DOHH2 (cell line): ENCODE measurements at regions not wholly inside any gene's neighbourhood (a gene's known extent, or its start where the extent isn't known, plus 50 kb on each side); places are given as distances from the start of the nearest gene placed in this dataset.

Experiments used
- H3F3A ChIP-seq: fragments of 200-600 bp; sonication (generic), shearing (Covaris generic); 2 replicates; pipeline ENCODE4 v1.6.0; 2016; ENCODE audit warnings: antibody characterized with exemption, mild to moderate bottlenecking; ENCODE audit not compliant: control insufficient read depth, insufficient read depth
- H3K27ac ChIP-seq: fragments of 200-600 bp; sonication (generic); 2 replicates; pipeline ENCODE4 v1.5.1; 2014; ENCODE audit warnings: low read depth, mild to moderate bottlenecking, low read length, moderate library complexity
- H3K27me3 ChIP-seq: fragments of 200-600 bp; sonication (generic); 2 replicates; pipeline ENCODE4 v1.6.1; 2014; ENCODE audit warnings: mild to moderate bottlenecking, low read length, mixed read lengths; ENCODE audit not compliant: control insufficient read depth
- H3K36me3 ChIP-seq: fragments of 200-600 bp; sonication (generic); 2 replicates; pipeline ENCODE4 v1.6.1; 2014; ENCODE audit warnings: mild to moderate bottlenecking, low read length, moderate library complexity, mixed read lengths; ENCODE audit not compliant: control insufficient read depth
- H3K4me1 ChIP-seq: fragments of 200-600 bp; sonication (generic); 2 replicates; pipeline ENCODE4 v1.6.1; 2014; ENCODE audit warnings: mild to moderate bottlenecking, low read length, mixed read lengths; ENCODE audit not compliant: control insufficient read depth
- H3K4me2 ChIP-seq: fragments of 200-600 bp; sonication (generic); 2 replicates; pipeline ENCODE4 v1.6.0; 2014; ENCODE audit warnings: mild to moderate bottlenecking, low read length, moderate library complexity
- H3K4me3 ChIP-seq: fragments of 200-600 bp; sonication (generic); 2 replicates; pipeline ENCODE4 v1.5.1; 2014; ENCODE audit warnings: mild to moderate bottlenecking, low read length, mixed read lengths
- H3K79me2 ChIP-seq: fragments of 200-600 bp; sonication (generic); 2 replicates; pipeline ENCODE4 v1.6.1; 2014; ENCODE audit warnings: mild to moderate bottlenecking, low read length, mixed read lengths; ENCODE audit not compliant: control insufficient read depth
- H3K9me2 ChIP-seq: fragments of 200-600 bp; sonication (generic); replicated peaks from 2 replicates; pipeline ENCODE4 v1.6.1; 2014; ENCODE audit warnings: mild to moderate bottlenecking, low read length, mixed read lengths; ENCODE audit not compliant: control insufficient read depth
- H3K9me3 ChIP-seq: fragments of 200-600 bp; sonication (generic); 2 replicates; pipeline ENCODE4 v1.6.1; 2014; ENCODE audit warnings: antibody characterized with exemption, low read length, mixed read lengths; ENCODE audit not compliant: control insufficient read depth, insufficient read depth
- H4K20me1 ChIP-seq: fragments of 200-600 bp; sonication (generic); 2 replicates; pipeline ENCODE4 v1.6.0; 2014; ENCODE audit warnings: low read depth, mild to moderate bottlenecking, antibody characterized with exemption, low read length, moderate library complexity; ENCODE audit not compliant: control insufficient read depth, insufficient read depth
- EZH2phosphoT487 ChIP-seq: fragments of 200-600 bp; sonication (generic); IDR thresholded peaks from 2 replicates; pipeline ENCODE4 v1.6.1; 2017; ENCODE audit warnings: borderline replicate concordance, mild to moderate bottlenecking, antibody characterized with exemption, low read length, moderate library complexity, mixed read lengths
- TF ChIP-seq, protein P1 (sequence below): fragments of 200-600 bp; sonication (generic); IDR thresholded peaks from one replicate; pipeline ENCODE4 v1.5.1; 2014; ENCODE audit warnings: antibody characterized with exemption, mild to moderate bottlenecking, low read depth, low read length; ENCODE audit not compliant: poor library complexity, severe bottlenecking

DNA sequence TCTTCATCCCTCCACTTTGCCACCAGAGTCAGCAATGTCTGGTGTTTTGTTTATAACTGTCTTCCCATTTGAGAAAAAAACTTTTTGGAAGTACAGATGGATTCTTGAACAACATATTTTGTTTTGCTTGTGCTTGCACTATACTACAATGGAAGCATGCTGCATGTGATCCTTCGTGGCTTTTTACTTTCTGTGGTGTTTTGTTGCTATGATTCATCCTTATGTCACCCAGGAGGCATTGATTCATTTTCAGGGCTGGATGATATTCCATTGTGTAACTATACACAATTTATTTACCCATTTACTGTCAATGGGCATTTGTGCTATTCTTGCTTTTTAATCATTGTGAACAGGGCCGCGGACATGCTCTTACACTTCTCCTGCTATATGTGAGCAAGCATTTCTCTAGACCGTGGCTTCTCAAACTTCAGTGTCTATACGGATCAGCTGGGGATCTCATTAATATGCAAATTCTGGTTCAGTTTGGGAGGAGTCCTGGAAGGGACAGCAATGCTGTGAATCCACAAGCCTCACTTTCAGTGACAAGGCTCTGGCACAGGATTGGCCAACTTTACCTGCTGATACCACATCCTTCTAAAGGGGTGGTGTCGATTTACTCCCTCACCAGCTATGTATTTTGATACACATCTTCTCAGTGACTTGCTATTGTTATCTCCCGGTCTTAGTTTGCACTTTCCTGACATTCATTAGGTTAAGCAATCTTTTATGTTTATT is 65.9 kb downstream of the POLR2M start:
- TF ChIP-seq, protein P1, sequence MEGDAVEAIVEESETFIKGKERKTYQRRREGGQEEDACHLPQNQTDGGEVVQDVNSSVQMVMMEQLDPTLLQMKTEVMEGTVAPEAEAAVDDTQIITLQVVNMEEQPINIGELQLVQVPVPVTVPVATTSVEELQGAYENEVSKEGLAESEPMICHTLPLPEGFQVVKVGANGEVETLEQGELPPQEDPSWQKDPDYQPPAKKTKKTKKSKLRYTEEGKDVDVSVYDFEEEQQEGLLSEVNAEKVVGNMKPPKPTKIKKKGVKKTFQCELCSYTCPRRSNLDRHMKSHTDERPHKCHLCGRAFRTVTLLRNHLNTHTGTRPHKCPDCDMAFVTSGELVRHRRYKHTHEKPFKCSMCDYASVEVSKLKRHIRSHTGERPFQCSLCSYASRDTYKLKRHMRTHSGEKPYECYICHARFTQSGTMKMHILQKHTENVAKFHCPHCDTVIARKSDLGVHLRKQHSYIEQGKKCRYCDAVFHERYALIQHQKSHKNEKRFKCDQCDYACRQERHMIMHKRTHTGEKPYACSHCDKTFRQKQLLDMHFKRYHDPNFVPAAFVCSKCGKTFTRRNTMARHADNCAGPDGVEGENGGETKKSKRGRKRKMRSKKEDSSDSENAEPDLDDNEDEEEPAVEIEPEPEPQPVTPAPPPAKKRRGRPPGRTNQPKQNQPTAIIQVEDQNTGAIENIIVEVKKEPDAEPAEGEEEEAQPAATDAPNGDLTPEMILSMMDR: no peak
- no peak for TF ChIP-seq EZH2phosphoT487
- Histone ChIP-seq H3K4me3 (no peak overlapping the region), H3K27me3 (no peaks in the 10 kb centered on the region), H3K36me3 (no peaks in the 10 kb centered on the region), H3K27ac (no peak overlapping the region), H3K4me1 (no peaks in the 10 kb centered on the region), H3K4me2 (no peak overlapping the region), H3K9me3 (no peaks in the 10 kb centered on the region), H3F3A (no peaks in the 10 kb centered on the region), H3K9me2 (no peaks in the 10 kb centered on the region), H4K20me1 (no peaks in the 10 kb centered on the region), H3K79me2 (no peaks in the 10 kb centered on the region)

DNA sequence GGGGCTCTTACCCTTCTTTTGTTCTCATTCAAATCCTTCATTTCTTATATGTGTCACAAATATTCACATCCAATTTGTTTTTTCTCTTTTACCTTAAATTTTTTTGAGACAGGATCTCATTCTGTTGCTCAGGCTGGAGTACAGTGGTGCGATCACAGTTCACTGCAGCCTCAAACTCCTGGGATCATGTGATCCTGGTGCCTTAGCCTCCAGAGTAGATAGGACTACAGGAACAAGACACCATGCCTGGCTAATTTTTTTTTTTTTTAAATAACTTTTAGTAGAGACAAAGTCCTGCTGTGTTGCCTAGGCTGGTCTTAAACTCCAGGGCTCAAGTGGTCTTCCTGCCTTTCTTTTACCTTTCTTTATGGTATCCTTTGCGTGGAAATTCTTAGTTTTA is 66.5 kb downstream of the POLR2M start:
- H3K4me2 ChIP-seq: no peak overlapping the region
- no peaks in the 10 kb centered on the region for H3K9me3 ChIP-seq
- TF ChIP-seq, protein P1: no peak
- TF ChIP-seq EZH2phosphoT487: no peak
- no peaks in the 10 kb centered on the region for H3K36me3 ChIP-seq
- no peak overlapping the region for H3K4me3 ChIP-seq
- no peaks in the 10 kb centered on the region for H3K9me2 ChIP-seq
- no peaks in the 10 kb centered on the region for H3F3A ChIP-seq
- H3K4me1 ChIP-seq: no peaks in the 10 kb centered on the region
- H3K27ac ChIP-seq: no peak overlapping the region
- no peaks in the 10 kb centered on the region for H3K79me2 ChIP-seq
- no peaks in the 10 kb centered on the region for H4K20me1 ChIP-seq
- H3K27me3 ChIP-seq: no peaks in the 10 kb centered on the region

DNA sequence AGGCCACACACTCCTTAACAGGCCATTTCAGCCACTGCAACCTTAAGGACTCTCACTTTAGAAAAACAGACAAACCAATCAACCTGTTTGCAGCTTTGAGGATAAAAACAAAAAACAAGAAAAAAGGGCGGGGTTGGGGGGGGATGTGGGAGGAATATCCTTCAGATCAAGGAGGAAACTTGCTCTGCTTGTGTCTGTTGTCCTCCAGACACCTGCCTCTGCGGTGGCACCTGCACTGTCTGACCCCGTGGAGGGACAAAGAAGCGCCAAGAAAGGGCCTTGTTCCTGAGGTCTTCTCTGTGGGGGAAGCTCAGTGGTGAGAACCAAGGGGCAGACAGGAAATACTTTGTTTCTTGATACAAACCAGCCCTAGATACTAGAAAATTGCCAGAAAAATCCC is 70.5 kb downstream of the POLR2M start:
- Histone ChIP-seq H4K20me1 (no peaks in the 10 kb centered on the region), H3K4me3 (no peak overlapping the region), H3K36me3 (no peaks in the 10 kb centered on the region), H3K27me3 (no peaks in the 10 kb centered on the region), H3K79me2 (no peaks in the 10 kb centered on the region), H3K27ac (no peak overlapping the region), H3K4me1 (no peaks in the 10 kb centered on the region), H3F3A (no peaks in the 10 kb centered on the region), H3K4me2 (no peak overlapping the region), H3K9me2 (no peaks in the 10 kb centered on the region), H3K9me3 (no peaks in the 10 kb centered on the region)
- TF ChIP-seq, protein P1: no peak
- TF ChIP-seq EZH2phosphoT487: no peak
